Peyer's patch (tissue), 4 donors: ENCODE measurements at regions not wholly inside any gene's neighbourhood (a gene's known extent, or its start where the extent isn't known, plus 50 kb on each side); places are given as distances from the start of the nearest gene placed in this dataset.

ENCODE experiments used
- DNase-seq, 3 donors: peaks; one replicate each; pipeline ENCODE4 v3.0.0-alpha.2; 2017 to 2019
- H3K27ac ChIP-seq, 4 donors: fragments of 200-600 bp; sonication (generic); one replicate each; pipeline ENCODE4 v1.5.1; 2016 to 2019
- H3K27me3 ChIP-seq, 2 donors: fragments of 200-600 bp; sonication (generic); one replicate each; pipeline ENCODE4 v1.5.1; 2019
- H3K36me3 ChIP-seq, 3 donors: fragments of 200-600 bp; sonication (generic); one replicate each; pipeline ENCODE4 v1.5.1; 2016 to 2019
- H3K4me1 ChIP-seq, 4 donors: fragments of 200-600 bp; sonication (generic); one replicate each; pipeline ENCODE4 v1.5.1; 2016 to 2019
- H3K4me3 ChIP-seq, 4 donors: fragments of 200-600 bp; sonication (generic); 1 replicate in 3 of 4; 2 replicates in 1 of 4; pipeline ENCODE4 v1.5.1; 2016 to 2019; ENCODE audit warnings: mild to moderate bottlenecking in 1 of 4
- H3K9me3 ChIP-seq, 4 donors: fragments of 200-600 bp; sonication (generic); one replicate each; pipeline ENCODE4 v1.5.1; 2016 to 2019; ENCODE audit warnings: mild to moderate bottlenecking in 1 of 4
- CTCF ChIP-seq, 6 experiments: fragments of 450-650 bp in 4 of 6; fragments of 200-600 bp in 2 of 6; sonication (generic) in 1 of 6; IDR thresholded peaks; one replicate each; pipeline ENCODE4 v1.5.1; 2017 to 2019; ENCODE audit warnings: antibody characterized with exemption in 6 of 6, mild to moderate bottlenecking in 3 of 6, moderate library complexity in 1 of 6
- POLR2A ChIP-seq, 2 donors: fragments of 450-650 bp; IDR thresholded peaks; one replicate each; pipeline ENCODE4 v1.5.1; 2017; ENCODE audit warnings: antibody characterized with exemption in 2 of 2, mild to moderate bottlenecking in 2 of 2, moderate library complexity in 2 of 2

GRCh38 chr10:128429835-128430513 is 303.8 kb upstream of the MKI67 start:
- H3K36me3 ChIP-seq, result no peaks in the 10 kb centered on the region
- H3K9me3 ChIP-seq, result peaks cover 0 to 3% (median 0%) of the 10 kb centered on the region in 4 donors
- no peak for TF ChIP-seq CTCF (IDR thresholded peaks at IDR 0.05)
- no peak overlapping the region for H3K27ac ChIP-seq
- no peak for DNase-seq
- no peak overlapping the region for H3K4me3 ChIP-seq
- no peaks in the 10 kb centered on the region for H3K27me3 ChIP-seq
- H3K4me1 ChIP-seq, result no peaks in the 10 kb centered on the region

- TF ChIP-seq POLR2A (IDR thresholded peaks at IDR 0.05), result no peak
- no peak for TF ChIP-seq CTCF (IDR thresholded peaks at IDR 0.05)
- Histone ChIP-seq H3K4me1 (no peaks in the 10 kb centered on the region), H3K27ac (no peak overlapping the region), H3K4me3 (no peak overlapping the region), H3K27me3 (no peaks in the 10 kb centered on the region), H3K9me3 (peaks cover 0 to 3% (median 0%) of the 10 kb centered on the region in 4 donors), H3K36me3 (no peaks in the 10 kb centered on the region)
- DNase-seq, result no peak
These were observed 304.9 kb upstream of the MKI67 start for GRCh38 chr10:128431083-128431482.

- no peak for DNase-seq
- TF ChIP-seq CTCF (IDR thresholded peaks at IDR 0.05), result no peak
- TF ChIP-seq POLR2A (IDR thresholded peaks at IDR 0.05), result no peak
- no peaks in the 10 kb centered on the region for H3K4me1 ChIP-seq
- H3K27ac ChIP-seq, result no peak overlapping the region
- H3K9me3 ChIP-seq, result peaks cover 0 to 3% (median 0%) of the 10 kb centered on the region in 4 donors
- H3K36me3 ChIP-seq, result no peaks in the 10 kb centered on the region
- no peaks in the 10 kb centered on the region for H3K27me3 ChIP-seq
- no peak overlapping the region for H3K4me3 ChIP-seq
These were observed 305.3 kb upstream of the MKI67 start for GRCh38 chr10:128431506-128431905.

- Histone ChIP-seq H3K9me3 (peaks cover 0 to 3% (median 0%) of the 10 kb centered on the region in 4 donors), H3K36me3 (no peaks in the 10 kb centered on the region), H3K4me3 (no peak overlapping the region), H3K27ac (no peak overlapping the region), H3K27me3 (no peaks in the 10 kb centered on the region), H3K4me1 (no peaks in the 10 kb centered on the region)
- DNase-seq, result no peak
- no peak for TF ChIP-seq POLR2A (IDR thresholded peaks at IDR 0.05)
- no peak for TF ChIP-seq CTCF (IDR thresholded peaks at IDR 0.05)
These were observed 305.8 kb upstream of the MKI67 start for GRCh38 chr10:128432011-128432410.

GRCh38 chr10:128432423-128432822 is 306.2 kb upstream of the MKI67 start:
- Histone ChIP-seq H3K4me1 (no peaks in the 10 kb centered on the region), H3K27ac (no peak overlapping the region), H3K27me3 (no peaks in the 10 kb centered on the region), H3K9me3 (peaks cover 0 to 3% (median 0%) of the 10 kb centered on the region in 4 donors), H3K36me3 (no peaks in the 10 kb centered on the region), H3K4me3 (no peak overlapping the region)
- no peak for TF ChIP-seq POLR2A (IDR thresholded peaks at IDR 0.05)
- no peak for TF ChIP-seq CTCF (IDR thresholded peaks at IDR 0.05)
- no peak for DNase-seq

GRCh38 chr10:128435811-128436210 is 309.6 kb upstream of the MKI67 start:
- Histone ChIP-seq H3K4me1 (no peaks in the 10 kb centered on the region), H3K9me3 (peaks cover 0 to 3% (median 0%) of the 10 kb centered on the region in 4 donors), H3K36me3 (no peaks in the 10 kb centered on the region), H3K27me3 (no peaks in the 10 kb centered on the region), H3K27ac (no peak overlapping the region), H3K4me3 (no peak overlapping the region)
- no peak for DNase-seq
- TF ChIP-seq POLR2A (IDR thresholded peaks at IDR 0.05) (no peak), CTCF (IDR thresholded peaks at IDR 0.05) (no peak)
